ENCODE measurements at regions not wholly inside any gene's neighbourhood (a gene's known extent, or its start where the extent isn't known, plus 50 kb on each side); places are given as distances from the start of the nearest gene placed in this dataset.

GRCh38 chr10:85012305-85012704 is 683.9 kb downstream of the CCSER2 start:
- DNase-seq (ENCODE audit: low spot score), result no peak
- TF ChIP-seq CTCF (IDR thresholded peaks at IDR 0.05; ENCODE audit: extremely low read depth, missing control alignments), result no peak

DNA sequence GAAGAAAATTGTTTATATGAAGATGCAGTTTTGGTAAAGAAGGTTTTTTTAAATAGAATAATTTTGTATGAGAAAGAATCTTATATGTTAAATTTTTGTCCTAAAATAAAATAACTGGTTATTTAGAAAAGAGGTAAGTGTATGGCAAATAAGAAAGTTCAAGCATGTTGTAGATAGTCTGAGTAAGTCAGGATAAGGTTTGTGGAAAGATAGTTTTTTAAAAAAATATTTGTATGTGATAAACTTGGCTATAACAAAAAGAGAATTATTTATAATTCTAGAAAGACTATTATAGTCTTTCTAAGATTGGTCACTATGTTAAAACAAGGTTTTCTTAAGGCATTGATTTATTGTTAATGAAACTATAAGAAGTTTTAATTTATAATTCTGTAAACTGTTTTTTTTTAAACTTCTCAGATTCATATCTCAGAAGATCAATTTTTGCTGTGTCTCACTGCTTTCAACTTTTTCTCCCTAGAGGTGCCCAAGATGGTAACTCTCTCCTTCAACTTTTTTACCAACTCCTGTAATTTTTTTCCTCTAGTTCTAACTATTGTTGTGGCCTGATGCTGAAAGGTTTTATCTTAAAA is 698.6 kb downstream of the CCSER2 start:
- TF ChIP-seq CTCF (IDR thresholded peaks at IDR 0.05; ENCODE audit: extremely low read depth, missing control alignments), result no peak
- no peak for DNase-seq (ENCODE audit: low spot score)

- no peak for TF ChIP-seq CTCF (IDR thresholded peaks at IDR 0.05; ENCODE audit: extremely low read depth, missing control alignments)
- DNase-seq (ENCODE audit: low spot score), result no peak
Measured at GRCh38 chr10:85032981-85033380, 704.6 kb downstream of the CCSER2 start.

DNA sequence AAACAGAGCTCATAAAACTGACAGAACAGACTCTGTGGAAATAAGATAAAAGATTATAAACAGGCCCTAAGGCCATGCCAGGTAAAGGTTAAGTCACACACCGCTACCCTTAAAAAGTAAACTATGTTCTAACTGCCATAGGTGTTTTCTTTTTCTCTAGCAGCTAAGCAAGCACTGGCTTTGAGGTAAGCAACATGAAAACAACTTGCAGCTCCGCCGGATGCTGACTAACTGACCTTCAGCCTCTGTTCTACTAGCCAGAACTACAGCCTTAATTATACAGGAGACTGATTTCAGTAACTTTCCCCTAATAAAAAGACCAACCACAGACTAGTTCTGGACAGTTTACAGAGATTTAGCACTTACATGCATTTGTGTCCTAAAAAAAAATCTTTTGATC is 708.3 kb downstream of the CCSER2 start:
- no peak for DNase-seq (ENCODE audit: low spot score)

GRCh38 chr10:85039311-85039710 is 710.9 kb downstream of the CCSER2 start:
- TF ChIP-seq CTCF (IDR thresholded peaks at IDR 0.05; ENCODE audit: extremely low read depth, missing control alignments), result no peak
- DNase-seq (ENCODE audit: low spot score), result no peak

More for the DNA sequence above, 708.3 kb downstream of the CCSER2 start:
- no peak for TF ChIP-seq CTCF (IDR thresholded peaks at IDR 0.05; ENCODE audit: extremely low read depth, missing control alignments)

DNA sequence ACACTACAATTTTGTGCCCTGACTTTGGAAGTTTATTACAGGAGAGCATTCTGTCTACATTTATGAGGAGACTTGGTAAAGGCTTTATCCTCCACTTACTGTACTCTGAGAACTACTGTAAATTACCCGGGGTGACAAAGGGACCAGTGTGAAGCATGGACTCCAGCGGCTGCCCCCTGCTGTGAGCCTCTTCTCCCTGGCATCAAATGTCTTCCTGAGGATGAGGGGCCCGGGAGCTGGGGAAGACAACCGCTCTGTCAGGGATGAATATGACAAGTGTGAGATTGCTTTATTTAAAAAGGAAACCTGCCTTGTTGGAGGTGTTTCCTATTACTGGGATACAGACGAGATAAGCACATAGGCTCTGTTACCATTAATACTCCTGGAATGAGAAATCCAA is 714.8 kb downstream of the CCSER2 start:
- TF ChIP-seq CTCF (IDR thresholded peaks at IDR 0.05; ENCODE audit: extremely low read depth, missing control alignments), result no peak
- no peak for DNase-seq (ENCODE audit: low spot score)

DNA sequence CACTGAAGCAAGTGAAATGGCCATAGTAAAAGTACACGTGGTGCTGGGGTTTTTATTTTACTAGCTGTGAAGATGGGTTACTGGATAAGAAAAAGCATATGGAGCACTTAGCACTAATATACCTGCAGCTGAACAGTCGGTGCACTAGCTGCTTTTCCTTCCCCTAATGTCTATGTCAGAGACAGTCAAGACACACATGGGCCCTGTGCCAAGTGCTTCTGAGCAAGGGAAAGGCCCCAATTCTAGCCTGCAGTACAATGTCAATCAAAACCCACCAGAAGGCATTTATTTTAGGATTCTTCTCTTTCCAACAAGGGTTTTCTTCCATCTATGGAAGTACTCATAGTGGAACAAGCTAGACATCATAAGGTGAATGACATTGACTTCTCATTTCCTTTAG is 716.7 kb downstream of the CCSER2 start:
- no peak for TF ChIP-seq CTCF (IDR thresholded peaks at IDR 0.05; ENCODE audit: extremely low read depth, missing control alignments)

More for the DNA sequence above, 716.7 kb downstream of the CCSER2 start:
- no peak for DNase-seq (ENCODE audit: low spot score)

All from GM20000 (cell line).